IMR-90 (cell line): ENCODE measurements at regions not wholly inside any gene's neighbourhood (a gene's known extent, or its start where the extent isn't known, plus 50 kb on each side); places are given as distances from the start of the nearest gene placed in this dataset.

ENCODE experiments used
- ATAC-seq: fragments of 200-7000 bp; cut with Tn5 transposase; 2 replicates; pipeline ENCODE4 v1.9.1; 2020; ENCODE audit warnings: low read depth, mild to moderate bottlenecking, moderate library complexity
- BruUV-seq: library from RNA; stranded (reverse); fragments of 400-500 nt; replicated peaks from 2 replicates; lab custom pipeline; 2021; lab: Mats Ljungman, UMichigan
- CTCF ChIA-PET: fragments of 300-600 bp; formaldehyde crosslinking; extraction: SDS; loops from one replicate; lab custom pipeline; 2021; ENCODE audit warnings: antibody characterized with exemption; lab: Yijun Ruan, JAX
- POLR2A ChIA-PET: fragments of 300-600 bp; sonication (Branson Sonifier 250); formaldehyde crosslinking; loops from one replicate; lab custom pipeline; 2022; ENCODE audit warnings: antibody characterized with exemption; ENCODE audit not compliant: unreplicated experiment; lab: Charles Lee
- DNase-seq: peaks from one replicate; pipeline ENCODE4 v3.0.0; 2013
- H2AFZ ChIP-seq: replicated peaks from 2 replicates; pipeline ENCODE3; 2013; ENCODE audit warnings: low read length, mild to moderate bottlenecking; ENCODE audit not compliant: poor library complexity
- H2AK5ac ChIP-seq: 2 replicates; pipeline ENCODE4 v1.6.1; 2013; ENCODE audit warnings: low read depth, low read length, inconsistent platforms
- H2AK9ac ChIP-seq: replicated peaks from 2 replicates; pipeline ENCODE3; 2013; ENCODE audit warnings: mild to moderate bottlenecking, low read depth, low read length, moderate library complexity; ENCODE audit not compliant: poor library complexity
- H2BK120ac ChIP-seq: 2 replicates; pipeline ENCODE4 v1.6.1; 2013; ENCODE audit warnings: low read depth, low read length, inconsistent platforms
- H2BK15ac ChIP-seq: 3 replicates; pipeline ENCODE4 v1.6.1; 2013; ENCODE audit warnings: low read depth, low read length, inconsistent platforms
- H2BK20ac ChIP-seq: 2 replicates; pipeline ENCODE4 v1.6.1; 2013; ENCODE audit warnings: low read depth, mild to moderate bottlenecking, inconsistent platforms, low read length, moderate library complexity
- H2BK5ac ChIP-seq: 2 replicates; pipeline ENCODE4 v1.6.1; 2013; ENCODE audit warnings: mild to moderate bottlenecking, low read depth, low read length, inconsistent platforms; ENCODE audit not compliant: poor library complexity, severe bottlenecking
- H3K14ac ChIP-seq: replicated peaks from 2 replicates; pipeline ENCODE4 v1.6.1; 2013; ENCODE audit warnings: low read depth, low read length, inconsistent platforms
- H3K18ac ChIP-seq: 2 replicates; pipeline ENCODE4 v1.6.1; 2013; ENCODE audit warnings: low read depth, low read length, control low read depth
- H3K23ac ChIP-seq: 2 replicates; pipeline ENCODE4 v1.6.1; 2013; ENCODE audit warnings: low read depth, low read length, inconsistent platforms
- H3K27ac ChIP-seq: 2 replicates; pipeline ENCODE4 v1.5.1; 2013; ENCODE audit warnings: mild to moderate bottlenecking, control low read depth, low read length; ENCODE audit not compliant: insufficient read depth
- H3K27me3 ChIP-seq: 2 replicates; pipeline ENCODE4 v1.6.1; 2013; ENCODE audit warnings: low read length; ENCODE audit not compliant: control insufficient read depth, insufficient read depth
- H3K36me3 ChIP-seq: 2 replicates; pipeline ENCODE4 v1.6.1; 2013; ENCODE audit warnings: low read length, mixed read lengths; ENCODE audit not compliant: control insufficient read depth, insufficient read depth
- H3K4ac ChIP-seq: 2 replicates; pipeline ENCODE4 v1.6.1; 2013; ENCODE audit warnings: low read depth, low read length, inconsistent platforms
- H3K4me1 ChIP-seq: 2 replicates; pipeline ENCODE4 v1.6.1; 2013; ENCODE audit warnings: low read length, mixed read lengths; ENCODE audit not compliant: control insufficient read depth, insufficient read depth
- H3K4me2 ChIP-seq: 2 replicates; pipeline ENCODE4 v1.6.1; 2013; ENCODE audit warnings: low read depth, mild to moderate bottlenecking, control low read depth, low read length, moderate library complexity
- H3K4me3 ChIP-seq: 2 replicates; pipeline ENCODE4 v1.5.1; 2013; ENCODE audit warnings: low read depth, mild to moderate bottlenecking, control low read depth, low read length, moderate library complexity; ENCODE audit not compliant: insufficient read depth
- H3K56ac ChIP-seq: 2 replicates; pipeline ENCODE4 v1.6.1; 2013; ENCODE audit warnings: low read length, inconsistent platforms; ENCODE audit not compliant: insufficient read depth; ENCODE audit errors: extremely low read depth
- H3K79me1 ChIP-seq, 2 experiments: 2 replicates each; pipeline ENCODE4 v1.6.1; 2013; ENCODE audit warnings: low read length in 2 of 2, inconsistent platforms in 1 of 2, low read depth in 1 of 2
- H3K9ac ChIP-seq: 2 replicates; pipeline ENCODE4 v1.6.1; 2013; ENCODE audit warnings: low read depth, low read length, control low read depth
- H3K9me1 ChIP-seq: 2 replicates; pipeline ENCODE4 v1.6.1; 2013; ENCODE audit warnings: low read length, inconsistent platforms; ENCODE audit not compliant: insufficient read depth
- H3K9me3 ChIP-seq: 2 replicates; pipeline ENCODE4 v1.6.1; 2013; ENCODE audit warnings: low read length; ENCODE audit not compliant: control insufficient read depth, insufficient read depth
- H4K20me1 ChIP-seq: 2 replicates; pipeline ENCODE4 v1.6.1; 2013; ENCODE audit warnings: low read length, inconsistent platforms; ENCODE audit not compliant: insufficient read depth
- H4K5ac ChIP-seq: 2 replicates; pipeline ENCODE4 v1.6.1; 2013; ENCODE audit warnings: mild to moderate bottlenecking, low read depth, low read length, control low read depth
- H4K8ac ChIP-seq, 2 experiments: 2 replicates each; pipeline ENCODE4 v1.6.1; 2013; ENCODE audit warnings: low read depth in 2 of 2, low read length in 2 of 2, control low read depth in 1 of 2, inconsistent platforms in 1 of 2
- H4K91ac ChIP-seq: 2 replicates; pipeline ENCODE4 v1.6.1; 2013; ENCODE audit warnings: low read depth, low read length, inconsistent platforms; ENCODE audit not compliant: insufficient read depth
- BHLHE40 ChIP-seq: fragments of 150-350 bp; IDR thresholded peaks from 2 replicates; pipeline ENCODE4 v1.6.1; 2016; ENCODE audit warnings: mild to moderate bottlenecking, low read depth, low read length
- CEBPB ChIP-seq: IDR thresholded peaks from 2 replicates; pipeline ENCODE4 v1.6.1; 2012; ENCODE audit warnings: low read depth, low read length, improper control_type of control experiment
- CHD1 ChIP-seq: IDR thresholded peaks from 2 replicates; pipeline ENCODE4 v1.6.1; 2012; ENCODE audit warnings: low read depth, low read length, improper control_type of control experiment
- FOS ChIP-seq: fragments of 150-350 bp; IDR thresholded peaks from 2 replicates; pipeline ENCODE4 v1.6.1; 2016; ENCODE audit warnings: low read depth, low read length
- MAFK ChIP-seq: IDR thresholded peaks from 2 replicates; pipeline ENCODE4 v1.6.1; 2012; ENCODE audit warnings: low read depth, low read length, improper control_type of control experiment
- MAZ ChIP-seq: IDR thresholded peaks from 2 replicates; pipeline ENCODE4 v1.6.1; 2012; ENCODE audit warnings: low read depth, mild to moderate bottlenecking, low read length, improper control_type of control experiment, moderate library complexity, borderline replicate concordance
- MXI1 ChIP-seq: IDR thresholded peaks from 2 replicates; pipeline ENCODE4 v1.6.1; 2012; ENCODE audit warnings: low read depth, mild to moderate bottlenecking, low read length, moderate library complexity, borderline replicate concordance
- NFE2L2 ChIP-seq: fragments of 150-350 bp; IDR thresholded peaks from 2 replicates; pipeline ENCODE4 v1.6.1; 2016; ENCODE audit warnings: low read depth, mild to moderate bottlenecking, low read length
- POLR2A ChIP-seq: IDR thresholded peaks from 2 replicates; pipeline ENCODE4 v1.6.1; 2012; ENCODE audit warnings: mild to moderate bottlenecking, low read depth, low read length
- RAD21 ChIP-seq: IDR thresholded peaks from 2 replicates; pipeline ENCODE4 v1.6.1; 2012; ENCODE audit warnings: low read length, improper control_type of control experiment
- RCOR1 ChIP-seq: IDR thresholded peaks from 2 replicates; pipeline ENCODE4 v1.6.1; 2012; ENCODE audit warnings: mild to moderate bottlenecking, low read length, improper control_type of control experiment; ENCODE audit not compliant: insufficient replicate concordance
- RFX5 ChIP-seq: IDR thresholded peaks from 2 replicates; pipeline ENCODE4 v1.8.0; 2012; ENCODE audit warnings: low read depth, mild to moderate bottlenecking, low read length, moderate library complexity
- SMC3 ChIP-seq: fragments of 150-350 bp; IDR thresholded peaks from 2 replicates; pipeline ENCODE4 v1.6.1; 2016; ENCODE audit warnings: low read depth, mild to moderate bottlenecking, antibody characterized with exemption, low read length, moderate library complexity
- WGBS, 2 experiments: methylation state at CpG; one replicate each; pipeline versions ENCODE4 v1.1.5 to v1.1.7; 2013; ENCODE audit warnings: missing lambda C conversion rate in 2 of 2; ENCODE audit not compliant: insufficient read length in 1 of 2; ENCODE audit errors: extremely low coverage in 2 of 2; 5-methylcytosine and 5-hydroxymethylcytosine counted together
- dilution Hi-C: fragments of 300-500 bp; cut with HindIII; formaldehyde crosslinking; loops from one replicate; pipeline ENCODE4 v1.14.3; 2018; ENCODE audit warnings: low sequenced_read_pairs; ENCODE audit not compliant: unreplicated experiment
- in situ Hi-C: fragments of 300-500 bp; cut with MboI; formaldehyde crosslinking; loops from 3 replicates; pipeline ENCODE4 v1.14.3; 2019; ENCODE audit warnings: low sequenced_read_pairs, inconsistent platforms, mixed read lengths
- intact Hi-C: fragments of 100-400 bp; cut with micrococcal nuclease; formaldehyde crosslinking; loops from 2 replicates; pipeline ENCODE4 v1.10.0; 2022
- TF ChIP-seq, protein P1 (sequence below): conservative IDR thresholded peaks from 2 replicates; pipeline ENCODE4 v1.5.1; 2012; ENCODE audit warnings: mild to moderate bottlenecking, low read depth, low read length, improper control_type of control experiment
- TF ChIP-seq, protein P2 (sequence below): fragments of 150-350 bp; IDR thresholded peaks from 2 replicates; pipeline ENCODE4 v1.6.1; 2017; ENCODE audit warnings: mild to moderate bottlenecking, antibody characterized with exemption, low read length, low read depth
- TF ChIP-seq, protein P3 (sequence below): fragments of 150-350 bp; IDR thresholded peaks from 2 replicates; pipeline ENCODE4 v1.6.1; 2016; ENCODE audit warnings: low read depth, mild to moderate bottlenecking, low read length, moderate library complexity, borderline replicate concordance

DNA sequence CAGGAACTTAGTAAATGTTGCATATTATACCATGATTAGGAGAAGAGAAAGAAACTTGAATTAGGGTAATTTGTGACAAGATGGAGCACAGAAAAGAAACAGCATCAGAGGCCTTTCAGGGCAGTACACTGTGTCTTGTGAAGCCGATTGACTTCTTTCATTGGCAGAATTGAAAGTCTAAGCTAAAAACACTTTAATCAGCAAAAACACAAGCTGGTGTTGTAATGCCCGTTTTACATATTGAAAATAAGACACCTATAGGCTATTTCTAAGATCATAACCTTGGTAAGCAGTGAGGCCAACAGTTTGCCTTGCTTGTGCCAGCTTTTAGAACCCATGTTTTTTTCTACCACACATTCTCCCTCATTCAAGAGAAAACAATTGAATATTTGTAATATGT, 1378.1 kb upstream of the NXPH2 start:
- no peak for ATAC-seq

More for the DNA sequence above, 1378.1 kb upstream of the NXPH2 start:
- H2BK20ac ChIP-seq, result no peak overlapping the region
- no peaks in the 10 kb centered on the region for H3K36me3 ChIP-seq
- no peak overlapping the region for H3K14ac ChIP-seq
- DNase-seq, result no peak
- H3K56ac ChIP-seq, result no peak overlapping the region
- H3K23ac ChIP-seq, result no peak overlapping the region
- no peak overlapping the region for H2BK120ac ChIP-seq
- no peak overlapping the region for H2BK15ac ChIP-seq
- in situ Hi-C loops (no loop called here), intact Hi-C loops (no loop called here), dilution Hi-C loops (no loop called here)
- no peaks in the 10 kb centered on the region for H3K27me3 ChIP-seq
- no peak overlapping the region for H2AFZ ChIP-seq
- no peak overlapping the region for H3K18ac ChIP-seq
- TF ChIP-seq MAFK (no peak; the same call in 1 of the 2 replicates), BHLHE40 (no peak), RCOR1 (no peak), CHD1 (no peak), CEBPB (no peak), FOS (no peak), POLR2A (no peak), MXI1 (no peak), RFX5 (no peak), MAZ (no peak), SMC3 (no peak), RAD21 (no peak), NFE2L2 (no peak)
- TF ChIP-seq, protein P1, sequence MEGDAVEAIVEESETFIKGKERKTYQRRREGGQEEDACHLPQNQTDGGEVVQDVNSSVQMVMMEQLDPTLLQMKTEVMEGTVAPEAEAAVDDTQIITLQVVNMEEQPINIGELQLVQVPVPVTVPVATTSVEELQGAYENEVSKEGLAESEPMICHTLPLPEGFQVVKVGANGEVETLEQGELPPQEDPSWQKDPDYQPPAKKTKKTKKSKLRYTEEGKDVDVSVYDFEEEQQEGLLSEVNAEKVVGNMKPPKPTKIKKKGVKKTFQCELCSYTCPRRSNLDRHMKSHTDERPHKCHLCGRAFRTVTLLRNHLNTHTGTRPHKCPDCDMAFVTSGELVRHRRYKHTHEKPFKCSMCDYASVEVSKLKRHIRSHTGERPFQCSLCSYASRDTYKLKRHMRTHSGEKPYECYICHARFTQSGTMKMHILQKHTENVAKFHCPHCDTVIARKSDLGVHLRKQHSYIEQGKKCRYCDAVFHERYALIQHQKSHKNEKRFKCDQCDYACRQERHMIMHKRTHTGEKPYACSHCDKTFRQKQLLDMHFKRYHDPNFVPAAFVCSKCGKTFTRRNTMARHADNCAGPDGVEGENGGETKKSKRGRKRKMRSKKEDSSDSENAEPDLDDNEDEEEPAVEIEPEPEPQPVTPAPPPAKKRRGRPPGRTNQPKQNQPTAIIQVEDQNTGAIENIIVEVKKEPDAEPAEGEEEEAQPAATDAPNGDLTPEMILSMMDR, result no peak
- TF ChIP-seq, protein P2, sequence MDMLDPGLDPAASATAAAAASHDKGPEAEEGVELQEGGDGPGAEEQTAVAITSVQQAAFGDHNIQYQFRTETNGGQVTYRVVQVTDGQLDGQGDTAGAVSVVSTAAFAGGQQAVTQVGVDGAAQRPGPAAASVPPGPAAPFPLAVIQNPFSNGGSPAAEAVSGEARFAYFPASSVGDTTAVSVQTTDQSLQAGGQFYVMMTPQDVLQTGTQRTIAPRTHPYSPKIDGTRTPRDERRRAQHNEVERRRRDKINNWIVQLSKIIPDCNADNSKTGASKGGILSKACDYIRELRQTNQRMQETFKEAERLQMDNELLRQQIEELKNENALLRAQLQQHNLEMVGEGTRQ, result no peak
- TF ChIP-seq, protein P3, sequence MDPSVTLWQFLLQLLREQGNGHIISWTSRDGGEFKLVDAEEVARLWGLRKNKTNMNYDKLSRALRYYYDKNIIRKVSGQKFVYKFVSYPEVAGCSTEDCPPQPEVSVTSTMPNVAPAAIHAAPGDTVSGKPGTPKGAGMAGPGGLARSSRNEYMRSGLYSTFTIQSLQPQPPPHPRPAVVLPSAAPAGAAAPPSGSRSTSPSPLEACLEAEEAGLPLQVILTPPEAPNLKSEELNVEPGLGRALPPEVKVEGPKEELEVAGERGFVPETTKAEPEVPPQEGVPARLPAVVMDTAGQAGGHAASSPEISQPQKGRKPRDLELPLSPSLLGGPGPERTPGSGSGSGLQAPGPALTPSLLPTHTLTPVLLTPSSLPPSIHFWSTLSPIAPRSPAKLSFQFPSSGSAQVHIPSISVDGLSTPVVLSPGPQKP, result no peak
- no peak overlapping the region for H4K8ac ChIP-seq
- no peak overlapping the region for H2AK9ac ChIP-seq
- H4K91ac ChIP-seq, result no peak overlapping the region
- no peak overlapping the region for H4K5ac ChIP-seq
- no peak overlapping the region for H3K9ac ChIP-seq
- H3K79me1 ChIP-seq, result no peaks in the 10 kb centered on the region
- no CpG with 5 or more reads among the region's 2 CpGs for WGBS, 2 experiments
- no peak overlapping the region for H3K27ac ChIP-seq
- no peak overlapping the region for H2AK5ac ChIP-seq
- POLR2A ChIA-PET, result no interaction called here
- CTCF ChIA-PET, result no interaction called here
- H3K4me1 ChIP-seq, result no peaks in the 10 kb centered on the region
- H3K9me1 ChIP-seq, result no peaks in the 10 kb centered on the region
- no TSS peak for BruUV-seq
- H4K20me1 ChIP-seq, result no peaks in the 10 kb centered on the region
- H3K4me2 ChIP-seq, result no peak overlapping the region
- H3K4me3 ChIP-seq, result no peak overlapping the region
- no peak overlapping the region for H3K4ac ChIP-seq
- H2BK5ac ChIP-seq, result no peak overlapping the region
- H3K9me3 ChIP-seq, result peaks cover 3% of the 10 kb centered on the region; the same call in 1 of the 2 replicates
